HG03565 (cell line): ENCODE measurements at regions not wholly inside any gene's neighbourhood (a gene's known extent, or its start where the extent isn't known, plus 50 kb on each side); places are given as distances from the start of the nearest gene placed in this dataset.

Experiments
- ATAC-seq: cut with Tn5 transposase; IDR thresholded peaks from one replicate; pipeline ENCODE4 v1.9.1; 2021; ENCODE audit warnings: mild to moderate bottlenecking, moderate library complexity; ENCODE audit not compliant: unreplicated experiment

GRCh38 chr18:75518007-75518406 lies 90.5 kb upstream of the SMIM21 start:
- no peak for ATAC-seq

- ATAC-seq, result no peak
Observed at GRCh38 chr18:75517286-75517685, 89.8 kb upstream of the SMIM21 start.

DNA sequence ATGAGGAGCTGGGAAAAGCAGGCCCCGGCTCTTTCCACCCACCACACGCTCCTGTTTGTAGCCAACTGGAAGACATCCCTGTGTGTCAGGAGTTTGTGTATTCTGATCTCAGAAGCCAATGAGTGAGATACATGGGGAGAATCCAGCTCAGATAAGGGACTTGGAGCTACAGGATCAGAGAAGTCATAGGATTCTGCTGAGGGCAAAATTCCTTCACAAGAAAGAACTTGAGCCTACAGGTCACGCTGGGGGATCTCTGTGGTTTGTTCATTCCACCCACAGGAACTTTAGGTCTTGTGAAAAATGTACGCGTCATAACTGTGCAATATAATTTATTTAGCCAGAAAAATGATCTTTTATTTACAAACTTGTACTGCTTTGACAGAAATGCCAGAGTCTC lies 80.1 kb upstream of the SMIM21 start:
- ATAC-seq, result no peak

- no peak for ATAC-seq
Observed at GRCh38 chr18:75506913-75507312, 79.4 kb upstream of the SMIM21 start.

DNA sequence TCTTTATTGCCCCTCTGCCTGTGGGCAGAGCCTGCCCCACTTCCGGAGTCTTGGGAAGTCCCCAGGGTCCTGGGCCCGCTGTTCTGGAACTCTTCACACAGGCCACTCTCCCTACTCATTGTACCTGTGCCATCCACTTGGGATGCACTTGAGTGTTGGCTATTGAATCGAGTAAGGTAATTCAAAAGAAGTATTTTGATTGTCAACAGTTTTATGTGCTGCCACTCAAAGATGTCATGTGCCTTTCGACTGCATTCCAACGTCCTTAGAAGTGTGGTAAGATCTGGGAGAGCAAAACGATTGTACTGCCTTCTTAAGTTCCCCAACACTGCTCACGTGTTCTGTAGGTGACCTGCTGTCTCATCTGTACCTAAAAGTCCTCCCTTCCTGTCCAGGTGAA lies 77.0 kb upstream of the SMIM21 start:
- no peak for ATAC-seq

DNA sequence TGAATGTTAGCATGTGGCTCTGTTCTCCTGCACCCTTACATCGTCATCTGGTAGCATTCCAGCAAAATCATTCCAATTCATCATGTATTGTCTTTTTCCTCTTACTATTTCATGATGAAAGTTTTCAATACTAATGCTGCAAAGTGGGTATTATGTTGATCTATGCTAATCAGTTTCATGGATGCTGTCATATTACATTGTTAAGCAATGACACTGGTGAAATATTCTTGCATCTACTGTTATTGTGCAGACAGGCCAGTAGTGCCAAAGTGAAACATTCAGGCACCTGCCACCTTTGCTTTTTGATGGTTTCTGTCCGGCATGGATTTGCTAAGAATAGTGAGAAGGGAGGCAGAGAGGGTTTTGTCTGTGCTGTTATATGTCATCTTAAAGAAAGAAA lies 76.1 kb upstream of the SMIM21 start:
- no peak for ATAC-seq

GRCh38 chr18:75502286-75502685 lies 74.8 kb upstream of the SMIM21 start:
- ATAC-seq, result no peak

DNA sequence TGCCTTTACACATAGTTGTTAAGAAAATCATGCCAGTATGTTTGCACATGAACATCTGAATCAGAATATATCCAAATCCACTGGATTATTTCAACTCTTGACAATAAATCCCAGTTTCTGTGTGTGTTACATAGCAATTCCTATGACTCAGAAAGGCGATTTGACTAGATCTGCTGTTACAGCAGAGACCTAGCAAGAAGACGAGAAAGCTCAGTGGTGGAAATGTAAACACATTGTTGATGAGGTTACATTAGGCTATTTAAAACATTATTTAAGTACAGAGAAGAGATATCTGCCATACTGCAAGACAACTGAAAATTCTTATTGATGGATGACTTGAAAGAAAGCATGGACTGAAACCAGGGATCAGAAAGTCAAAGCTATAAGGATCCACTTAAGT lies 73.0 kb upstream of the SMIM21 start:
- ATAC-seq, result no peak

GRCh38 chr18:75497576-75498235 lies 70.2 kb upstream of the SMIM21 start:
- ATAC-seq, result no peak

DNA sequence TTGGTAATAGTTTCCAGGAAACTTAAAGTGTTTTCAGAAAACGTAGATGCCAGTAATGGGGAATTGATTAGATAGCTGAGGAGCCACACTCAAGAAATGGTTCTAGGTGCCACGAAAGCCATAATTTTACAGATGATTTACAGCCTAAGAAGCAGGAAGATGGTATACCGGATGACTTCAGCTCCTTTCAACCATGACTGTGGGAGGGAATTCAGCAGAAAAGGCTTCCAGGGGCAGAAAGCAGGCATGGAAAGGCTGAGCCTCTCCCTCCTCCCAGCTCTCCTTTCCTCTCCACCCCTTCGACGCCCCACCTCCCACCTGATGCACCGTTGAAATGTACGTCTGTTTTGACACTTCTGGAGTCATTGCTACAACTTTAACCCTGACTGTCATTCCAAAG lies 68.6 kb upstream of the SMIM21 start:
- ATAC-seq, result no peak

- ATAC-seq, result no peak
Observed at GRCh38 chr18:75492852-75493251, 65.3 kb upstream of the SMIM21 start.

DNA sequence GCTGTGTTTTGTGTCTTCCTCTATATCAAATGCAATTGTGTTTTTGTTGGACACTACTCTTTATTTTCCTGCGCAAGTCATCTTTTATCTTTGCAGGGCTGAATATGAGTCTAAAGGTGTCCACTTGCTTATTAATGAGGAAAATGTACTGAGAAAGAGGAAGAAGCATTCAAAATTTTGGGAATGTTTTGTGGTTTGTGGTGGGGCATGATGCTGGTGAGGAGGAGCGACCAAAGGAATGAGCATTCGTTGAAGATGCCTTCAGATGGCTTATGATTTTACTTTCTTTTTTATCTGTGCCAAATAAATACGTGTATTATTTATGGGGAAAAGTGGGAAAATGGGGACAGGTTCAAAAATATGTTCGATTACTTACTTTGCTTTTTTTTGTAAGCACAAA lies 63.9 kb upstream of the SMIM21 start:
- ATAC-seq, result no peak

DNA sequence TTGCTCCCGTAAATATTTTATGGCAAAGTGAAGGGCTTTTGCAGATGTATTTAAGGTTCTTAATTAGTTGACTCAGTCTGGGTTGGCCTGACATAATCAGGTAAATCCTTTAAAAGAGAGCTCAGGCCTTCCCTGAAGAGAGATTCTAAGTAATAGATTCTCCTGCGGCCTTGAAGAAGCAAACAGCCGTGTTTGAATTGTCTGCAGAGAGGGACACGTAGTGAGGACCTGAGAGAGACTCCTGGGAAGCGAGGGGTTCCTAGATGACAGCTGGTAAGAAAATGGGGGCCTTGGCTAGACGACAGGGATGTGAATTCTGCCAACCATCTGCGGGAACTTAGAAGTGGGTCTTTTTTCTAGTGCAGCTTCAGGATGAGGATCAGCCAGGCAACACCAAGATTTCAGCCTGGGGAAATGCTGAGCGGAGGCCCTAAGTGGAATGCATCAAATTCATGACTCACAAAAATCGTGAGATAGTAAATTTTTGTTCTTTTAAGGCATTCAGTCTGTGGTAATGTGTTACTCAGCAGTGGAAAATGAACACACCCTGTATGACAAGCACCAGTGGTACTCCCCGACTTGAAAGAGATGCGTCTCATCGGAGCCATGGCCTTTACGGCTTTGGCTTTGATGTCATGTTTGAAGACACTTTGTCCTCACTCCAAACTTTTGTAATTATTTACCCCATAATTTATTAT lies 62.1 kb upstream of the SMIM21 start:
- no peak for ATAC-seq

DNA sequence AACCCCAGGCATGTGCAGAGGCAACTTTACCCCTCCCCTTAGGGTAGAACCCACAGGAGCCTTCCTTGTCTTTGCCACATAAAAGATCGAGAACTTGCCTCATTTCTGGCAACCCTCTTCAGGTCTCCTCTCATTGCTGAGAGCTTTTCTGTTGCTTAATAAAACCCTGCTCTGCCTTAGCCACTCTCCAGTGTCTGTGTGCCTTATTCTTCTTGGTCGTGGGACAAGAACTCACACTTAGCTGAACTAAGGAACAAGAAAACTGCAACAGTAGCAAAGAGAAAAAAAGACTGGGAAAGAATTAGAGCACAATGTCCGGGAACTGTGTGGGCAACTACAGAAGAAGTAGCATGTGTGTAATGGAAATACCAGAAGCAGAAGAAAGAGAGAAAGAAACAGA lies 56.2 kb upstream of the SMIM21 start:
- ATAC-seq, result no peak

DNA sequence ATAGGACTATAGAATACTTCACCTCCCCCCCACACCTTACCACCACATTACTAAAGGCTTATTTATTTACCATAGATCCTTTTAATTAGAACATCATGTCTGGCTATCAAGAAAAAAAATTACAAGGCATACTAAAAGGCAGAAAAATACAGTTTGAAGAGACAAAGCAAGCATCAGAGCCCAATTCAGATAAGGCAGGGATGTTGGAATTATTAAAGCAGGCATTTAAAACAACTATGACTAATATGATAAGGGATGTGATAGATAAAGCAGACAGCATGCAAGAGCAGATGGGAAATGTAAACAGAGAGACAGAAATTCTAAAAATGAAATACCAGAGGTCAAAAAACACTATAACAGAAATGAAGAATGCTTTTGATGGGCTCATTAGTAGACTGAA lies 55.4 kb upstream of the SMIM21 start:
- ATAC-seq, result no peak

- ATAC-seq, result no peak
Observed at GRCh38 chr18:75480487-75480886, 53.0 kb upstream of the SMIM21 start.

- peak; percentile 69 for ATAC-seq
Observed at GRCh38 chr18:75478996-75479880, 51.7 kb upstream of the SMIM21 start.

- ATAC-seq, result no peak
Observed at GRCh38 chr18:75477900-75478299, 50.4 kb upstream of the SMIM21 start.
